NCI-H2081 treated with DMSO at 0.1 percent for 48 hours (cell line): ENCODE measurements at regions not wholly inside any gene's neighbourhood (a gene's known extent, or its start where the extent isn't known, plus 50 kb on each side); places are given as distances from the start of the nearest gene placed in this dataset.

Source experiments
- DNase-seq: peaks from one replicate; lab custom pipeline; 2025; lab: John Stamatoyannopoulos, UW

- no peak for DNase-seq
These were observed 103.3 kb upstream of the NFE2L3 start for GRCh38 chr7:26048663-26049062.

GRCh38 chr7:26049081-26049480, 102.9 kb upstream of the NFE2L3 start:
- DNase-seq: no peak

- no peak for DNase-seq
These were observed 101.0 kb upstream of the NFE2L3 start for GRCh38 chr7:26051021-26051420.

- no peak for DNase-seq
These were observed 99.3 kb upstream of the NFE2L3 start for GRCh38 chr7:26052706-26053105.

GRCh38 chr7:26054386-26054785, 97.6 kb upstream of the NFE2L3 start:
- no peak for DNase-seq

- DNase-seq: no peak
These were observed 96.8 kb upstream of the NFE2L3 start for GRCh38 chr7:26055241-26055640.

GRCh38 chr7:26060733-26061677, 91.0 kb upstream of the NFE2L3 start:
- DNase-seq: peak; percentile 98

GRCh38 chr7:26061678-26062603, 90.1 kb upstream of the NFE2L3 start:
- DNase-seq: peak; percentile 90

- DNase-seq: no peak
These were observed 86.3 kb upstream of the NFE2L3 start for GRCh38 chr7:26065652-26066051.

GRCh38 chr7:26066736-26067135, 85.3 kb upstream of the NFE2L3 start:
- no peak for DNase-seq

- no peak for DNase-seq
These were observed 81.7 kb upstream of the NFE2L3 start for GRCh38 chr7:26070290-26070689.

GRCh38 chr7:26071622-26072456, 80.2 kb upstream of the NFE2L3 start:
- DNase-seq: no peak

GRCh38 chr7:26073041-26073440, 79.0 kb upstream of the NFE2L3 start:
- no peak for DNase-seq

GRCh38 chr7:26074919-26075318, 77.1 kb upstream of the NFE2L3 start:
- no peak for DNase-seq

- no peak for DNase-seq
These were observed 75.3 kb upstream of the NFE2L3 start for GRCh38 chr7:26076691-26077090.

- DNase-seq: peak; percentile 61
These were observed 73.3 kb upstream of the NFE2L3 start for GRCh38 chr7:26078437-26079336.

- DNase-seq: no peak
These were observed 70.4 kb upstream of the NFE2L3 start for GRCh38 chr7:26081638-26082037.

GRCh38 chr7:26083113-26083512, 68.9 kb upstream of the NFE2L3 start:
- no peak for DNase-seq

GRCh38 chr7:26084418-26084817, 67.6 kb upstream of the NFE2L3 start:
- DNase-seq: no peak

- DNase-seq: no peak
These were observed 66.2 kb upstream of the NFE2L3 start for GRCh38 chr7:26085771-26086170.
